Spleen (tissue), 11 donors: ENCODE measurements at regions not wholly inside any gene's neighbourhood (a gene's known extent, or its start where the extent isn't known, plus 50 kb on each side); places are given as distances from the start of the nearest gene placed in this dataset.

Experiments
- DNase-seq: peaks from one replicate; pipeline ENCODE4 v3.0.0-alpha.2; 2020
- H3K27ac ChIP-seq, 8 donors: fragments of 200-600 bp; sonication (generic) in 7 of 8; 1 replicate in 4 of 8; 2 replicates in 4 of 8; pipeline versions ENCODE4 v1.5.0 to v1.8.0; 2016 to 2021; ENCODE audit warnings: inconsistent platforms in 4 of 8, mild to moderate bottlenecking in 4 of 8, moderate library complexity in 1 of 8
- H3K27me3 ChIP-seq, 7 donors: fragments of 200-600 bp; sonication (generic) in 6 of 7; replicated peaks in 1 of 7; 1 replicate in 4 of 7; 2 replicates in 3 of 7; pipeline versions ENCODE4 v1.5.0 to v1.8.0; 2016 to 2021; ENCODE audit warnings: inconsistent platforms in 3 of 7, mild to moderate bottlenecking in 1 of 7
- H3K36me3 ChIP-seq, 6 donors: fragments of 200-600 bp; sonication (generic) in 5 of 6; 1 replicate in 4 of 6; 2 replicates in 2 of 6; pipeline versions ENCODE4 v1.5.0 to v1.8.0; 2016 to 2021; ENCODE audit warnings: inconsistent platforms in 2 of 6
- H3K4me1 ChIP-seq, 6 donors: fragments of 200-600 bp; sonication (generic) in 5 of 6; 1 replicate in 3 of 6; 2 replicates in 3 of 6; pipeline versions ENCODE4 v1.5.0 to v1.8.0; 2016 to 2021; ENCODE audit warnings: inconsistent platforms in 3 of 6
- H3K4me3 ChIP-seq, 8 donors: fragments of 200-600 bp; sonication (generic) in 7 of 8; 1 replicate in 4 of 8; 2 replicates in 4 of 8; pipeline versions ENCODE4 v1.5.0 to v1.8.0; 2016 to 2021; ENCODE audit warnings: inconsistent platforms in 4 of 8, mild to moderate bottlenecking in 4 of 8, moderate library complexity in 2 of 8
- H3K9me3 ChIP-seq, 8 donors: fragments of 200-600 bp; sonication (generic) in 7 of 8; 1 replicate in 4 of 8; 2 replicates in 4 of 8; pipeline versions ENCODE4 v1.5.0 to v1.8.0; 2016 to 2021; ENCODE audit warnings: inconsistent platforms in 4 of 8
- CTCF ChIP-seq, 11 experiments: fragments of 200-600 bp in 7 of 11; fragments of 450-650 bp in 4 of 11; sonication (generic) in 4 of 11; IDR thresholded peaks in 8 of 11; conservative IDR thresholded peaks in 3 of 11; 1 replicate in 7 of 11; 2 replicates in 4 of 11; pipeline versions ENCODE4 v1.4.0 to v1.8.0; 2016 to 2021; ENCODE audit warnings: antibody characterized with exemption in 11 of 11, inconsistent platforms in 4 of 11, mild to moderate bottlenecking in 1 of 11
- POLR2A ChIP-seq, 3 donors: fragments of 450-650 bp; IDR thresholded peaks; one replicate each; pipeline ENCODE4 v1.5.1; 2017; ENCODE audit warnings: antibody characterized with exemption in 3 of 3, mild to moderate bottlenecking in 1 of 3
- POLR2AphosphoS5 ChIP-seq, 3 donors: sonication (generic); formaldehyde crosslinking; IDR thresholded peaks; one replicate each; pipeline ENCODE4 v1.5.1; 2017; ENCODE audit warnings: antibody characterized with exemption in 3 of 3
- WGBS, 5 donors: extraction: QIAGEN DNeasy Blood & Tissue Kit in 3 of 5; methylation state at CpG; one replicate each; pipeline versions ENCODE4 v1.1.5 to v1.1.7; 2013 to 2018; 5-methylcytosine and 5-hydroxymethylcytosine counted together
- intact Hi-C: fragments of 100-400 bp; cut with DNase I; formaldehyde crosslinking; loops from one replicate; pipeline ENCODE4 v1.15.0; 2023; ENCODE audit warnings: low total_unique reads
- donor health status: healthy with polysubstance abuse.
- donor health status: DM: no; HTN: no; CAD: no; lungs with moderate emphysema.
- donor health status: DM: no; HTN: no; CAD: no.
- donor health status: Bipolar disorder and iron deficiency.
- donor health status: healthy.
- donor health status: DM: no; HTN: no; CAD: no.
- donor health status: DM: yes; HTN: yes; CAD: no.

- TF ChIP-seq CTCF (IDR thresholded peaks at IDR 0.05 in 8 of 11, conservative IDR thresholded peaks at IDR 0.05 in 3 of 11), result no peak
- TF ChIP-seq POLR2A (IDR thresholded peaks at IDR 0.05), result no peak
- no peak for TF ChIP-seq POLR2AphosphoS5 (IDR thresholded peaks at IDR 0.05)
- Histone ChIP-seq H3K27ac (no peak overlapping the region), H3K4me1 (no peaks in the 10 kb centered on the region), H3K36me3 (no peaks in the 10 kb centered on the region), H3K27me3 (peaks cover 0 to 6% (median 0%) of the 10 kb centered on the region in 7 donors), H3K9me3 (peaks cover 0 to 8% (median 0%) of the 10 kb centered on the region in 8 donors), H3K4me3 (no peak overlapping the region)
- 76 to 89% (median 86%) methylated on average over 8 to 12 of the region's 12 CpGs for WGBS, 5 donors
- DNase-seq, result no peak
- intact Hi-C loops, result no loop called here
Measured at GRCh38 chr13:21812192-21812626, 141.3 kb downstream of the FGF9 start.

GRCh38 chr13:21813110-21813509 lies 142.2 kb downstream of the FGF9 start:
- TF ChIP-seq CTCF (IDR thresholded peaks at IDR 0.05 in 8 of 11, conservative IDR thresholded peaks at IDR 0.05 in 3 of 11) (no peak), POLR2A (IDR thresholded peaks at IDR 0.05) (no peak), POLR2AphosphoS5 (IDR thresholded peaks at IDR 0.05) (no peak)
- intact Hi-C loops, result no loop called here
- H3K27ac ChIP-seq, result no peak overlapping the region
- H3K36me3 ChIP-seq, result no peaks in the 10 kb centered on the region
- H3K4me3 ChIP-seq, result no peak overlapping the region
- no peaks in the 10 kb centered on the region for H3K4me1 ChIP-seq
- peaks cover 0 to 4% (median 0%) of the 10 kb centered on the region in 8 donors for H3K9me3 ChIP-seq
- WGBS, 5 donors, result 83 to 90% (median 86%) methylated on average over 4 of the region's 4 CpGs
- DNase-seq, result no peak
- peaks cover 0 to 6% (median 0%) of the 10 kb centered on the region in 7 donors for H3K27me3 ChIP-seq

- intact Hi-C loops, result no loop called here
- WGBS, 5 donors, result 57 to 85% (median 73%) methylated on average over 4 of the region's 4 CpGs
- Histone ChIP-seq H3K27ac (no peak overlapping the region), H3K36me3 (no peaks in the 10 kb centered on the region), H3K9me3 (peaks cover 0 to 9% (median 0%) of the 10 kb centered on the region in 8 donors), H3K27me3 (peaks cover 0 to 6% (median 0%) of the 10 kb centered on the region in 7 donors), H3K4me3 (no peak overlapping the region), H3K4me1 (no peaks in the 10 kb centered on the region)
- TF ChIP-seq POLR2A (IDR thresholded peaks at IDR 0.05) (no peak), POLR2AphosphoS5 (IDR thresholded peaks at IDR 0.05) (no peak), CTCF (IDR thresholded peaks at IDR 0.05 in 8 of 11, conservative IDR thresholded peaks at IDR 0.05 in 3 of 11) (no peak)
- no peak for DNase-seq
Measured at GRCh38 chr13:21813844-21814243, 143.0 kb downstream of the FGF9 start.

- Histone ChIP-seq H3K36me3 (no peaks in the 10 kb centered on the region), H3K4me3 (no peak overlapping the region), H3K4me1 (no peaks in the 10 kb centered on the region), H3K27me3 (peaks cover 0 to 6% (median 0%) of the 10 kb centered on the region in 7 donors), H3K27ac (no peak overlapping the region), H3K9me3 (peaks cover 0 to 9% (median 0%) of the 10 kb centered on the region in 8 donors)
- DNase-seq, result no peak
- intact Hi-C loops, result no loop called here
- TF ChIP-seq CTCF (IDR thresholded peaks at IDR 0.05 in 8 of 11, conservative IDR thresholded peaks at IDR 0.05 in 3 of 11), result no peak
- TF ChIP-seq POLR2A (IDR thresholded peaks at IDR 0.05), result no peak
- no peak for TF ChIP-seq POLR2AphosphoS5 (IDR thresholded peaks at IDR 0.05)
- WGBS, 5 donors, result 71 to 91% (median 81%) methylated on average over 7 of the region's 7 CpGs
Measured at GRCh38 chr13:21814604-21815003, 143.7 kb downstream of the FGF9 start.
